Breast epithelium (tissue), 3 donors: ENCODE measurements at regions not wholly inside any gene's neighbourhood (a gene's known extent, or its start where the extent isn't known, plus 50 kb on each side); places are given as distances from the start of the nearest gene placed in this dataset.

Source experiments
- CTCF ChIP-seq, 3 donors: fragments of 450-650 bp; IDR thresholded peaks; one replicate each; pipeline ENCODE4 v1.5.1; 2016 to 2017; ENCODE audit warnings: antibody characterized with exemption in 3 of 3, mild to moderate bottlenecking in 3 of 3, moderate library complexity in 3 of 3
- POLR2AphosphoS5 ChIP-seq, 3 donors: sonication (generic); formaldehyde crosslinking; IDR thresholded peaks; one replicate each; pipeline ENCODE4 v1.6.1; 2017; ENCODE audit warnings: antibody characterized with exemption in 3 of 3

- TF ChIP-seq CTCF (IDR thresholded peaks at IDR 0.05), result no peak
- no peak for TF ChIP-seq POLR2AphosphoS5 (IDR thresholded peaks at IDR 0.05)
Measured at GRCh38 chr6:77017537-77017936, 445.8 kb downstream of the HTR1B start.
